SW480 (cell line): ENCODE measurements at regions not wholly inside any gene's neighbourhood (a gene's known extent, or its start where the extent isn't known, plus 50 kb on each side); places are given as distances from the start of the nearest gene placed in this dataset.

Source experiments
- DNase-seq: peaks from one replicate; pipeline ENCODE4 v3.0.0-alpha.2; 2016; ENCODE audit warnings: low spot score

DNA sequence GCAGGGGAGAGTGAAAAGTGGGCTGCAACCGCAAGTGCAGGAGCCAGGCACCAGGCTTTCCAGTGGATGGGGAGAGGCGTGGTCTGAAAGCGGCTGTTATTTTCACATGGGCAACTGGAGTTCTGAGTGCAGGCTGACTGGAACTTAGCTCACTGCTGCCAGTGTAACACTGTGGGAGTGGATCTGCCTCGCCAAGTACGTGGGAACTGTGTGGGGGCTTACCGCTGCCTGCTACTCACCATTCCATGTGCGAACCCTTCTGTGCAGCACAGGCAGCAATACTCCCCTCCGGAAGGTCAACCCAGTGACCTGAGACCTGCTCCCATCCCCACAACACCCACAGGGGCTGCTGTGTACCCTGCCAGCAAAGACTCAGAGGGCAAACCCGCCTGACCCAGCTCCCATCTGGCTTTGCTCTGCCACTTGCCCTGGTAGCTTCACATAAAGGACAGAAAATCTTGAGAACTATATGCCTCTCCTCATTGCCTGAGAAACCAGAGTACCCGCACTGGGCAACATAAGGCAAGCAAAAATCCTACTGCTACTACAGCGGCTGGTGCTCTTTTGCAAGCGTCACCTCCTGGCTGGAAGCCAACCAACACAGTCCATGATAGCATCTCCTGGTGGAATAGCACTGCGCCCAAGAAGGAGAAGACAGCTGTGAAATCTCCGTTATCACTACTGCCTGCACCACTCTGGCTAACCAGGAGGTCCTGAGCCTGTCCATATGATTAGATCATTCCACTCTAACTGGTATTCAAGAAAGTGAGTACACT, 54.4 kb upstream of the SIRPG start:
- no peak for DNase-seq

DNA sequence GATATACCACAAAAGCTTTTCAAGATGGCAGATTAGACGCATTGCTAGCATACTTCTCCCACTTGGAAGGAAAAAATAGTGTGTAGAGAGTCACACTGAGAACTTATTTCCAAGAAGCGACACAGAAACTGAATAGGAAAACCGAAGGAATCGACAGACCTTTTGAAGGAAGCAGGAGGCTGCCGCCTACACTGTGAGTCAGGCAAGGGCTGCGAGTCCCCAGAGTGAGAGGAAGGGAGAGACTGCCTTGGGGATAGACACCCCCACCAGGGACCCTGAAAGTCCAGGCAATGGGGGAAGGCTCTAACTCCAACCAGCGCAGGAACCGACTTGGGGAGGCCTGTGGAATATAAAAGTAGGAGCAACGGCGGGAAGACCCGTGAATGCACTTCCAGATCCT, 53.7 kb upstream of the SIRPG start:
- no peak for DNase-seq

DNA sequence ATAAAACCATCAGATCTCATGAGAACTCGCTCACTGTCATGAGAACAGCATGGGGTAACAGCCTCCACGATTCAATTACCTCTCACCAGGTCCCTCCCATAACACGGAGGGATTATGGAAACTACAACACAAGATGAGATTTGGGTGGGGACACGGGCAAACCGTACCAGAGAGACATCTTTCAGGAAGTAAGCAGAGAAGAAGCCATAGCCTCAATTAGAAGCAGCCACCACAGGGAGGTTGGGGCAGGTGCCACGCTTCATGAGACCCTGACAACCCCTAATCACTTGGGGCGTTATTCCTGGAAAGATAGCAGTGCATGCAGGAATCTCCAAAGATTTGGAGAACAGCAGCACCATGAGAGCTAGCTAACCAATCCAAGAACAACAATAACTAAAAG, 52.9 kb upstream of the SIRPG start:
- DNase-seq, result no peak

DNA sequence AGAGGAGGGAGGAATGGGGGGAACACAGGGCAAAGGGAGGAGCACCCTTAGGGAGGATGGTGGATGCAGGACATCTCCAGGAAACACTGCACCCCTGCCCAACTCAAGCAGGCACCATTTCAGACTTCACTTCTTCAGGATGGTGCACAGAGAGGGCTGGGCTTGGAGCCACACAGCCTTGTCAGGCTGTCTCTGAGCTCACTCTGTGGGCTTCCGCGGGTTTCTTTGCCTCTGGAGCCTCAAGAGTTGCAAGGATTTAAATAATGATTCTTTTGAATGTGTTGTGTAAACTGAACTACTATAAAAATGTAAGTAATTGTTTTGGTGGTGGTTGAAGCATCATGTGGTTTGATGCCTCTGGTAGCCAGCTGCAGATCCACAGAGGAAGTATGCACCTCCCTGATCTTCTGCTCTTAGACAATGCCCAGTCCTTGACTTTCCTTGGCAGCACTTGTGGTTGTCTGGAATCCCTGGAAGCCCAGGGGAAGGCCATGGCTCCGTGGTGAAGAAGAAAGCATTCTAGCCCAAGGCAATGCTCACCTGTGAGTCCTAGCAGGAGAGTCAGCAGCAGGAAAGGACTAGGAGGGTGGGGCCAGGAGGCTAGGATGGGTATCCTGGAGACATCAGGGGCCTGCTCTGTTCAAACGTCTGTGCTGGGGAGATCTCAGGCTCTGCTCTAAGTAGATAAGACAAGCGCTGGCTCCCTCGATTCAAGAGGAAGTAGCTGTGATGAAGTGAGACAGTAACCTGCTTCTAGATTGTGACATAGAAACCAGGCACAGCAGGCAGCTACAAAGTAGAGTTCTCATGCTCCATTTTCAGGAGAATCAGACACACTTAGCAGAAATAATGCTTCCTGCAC, 50.2 kb upstream of the SIRPG start:
- no peak for DNase-seq
